Keratinocyte (primary cell): ENCODE measurements at regions not wholly inside any gene's neighbourhood (a gene's known extent, or its start where the extent isn't known, plus 50 kb on each side); places are given as distances from the start of the nearest gene placed in this dataset.

Source experiments
- EZH2 ChIP-seq: IDR thresholded peaks from one replicate; pipeline ENCODE4 v1.6.1; 2012; ENCODE audit warnings: inconsistent platforms, mild to moderate bottlenecking, low read length, moderate library complexity
- TF ChIP-seq, protein P1 (sequence below), 3 experiments: IDR thresholded peaks in 1 of 3; conservative IDR thresholded peaks in 1 of 3; optimal IDR thresholded peaks in 1 of 3; 2 replicates in 2 of 3; 3 replicates in 1 of 3; pipeline versions ENCODE3 to v1.5.1; 2011; ENCODE audit warnings: low read length in 3 of 3, mild to moderate bottlenecking in 3 of 3, moderate library complexity in 2 of 3, control low read depth in 1 of 3, inconsistent platforms in 1 of 3; ENCODE audit not compliant: insufficient read depth in 2 of 3; ENCODE audit errors: extremely low read depth in 1 of 3

DNA sequence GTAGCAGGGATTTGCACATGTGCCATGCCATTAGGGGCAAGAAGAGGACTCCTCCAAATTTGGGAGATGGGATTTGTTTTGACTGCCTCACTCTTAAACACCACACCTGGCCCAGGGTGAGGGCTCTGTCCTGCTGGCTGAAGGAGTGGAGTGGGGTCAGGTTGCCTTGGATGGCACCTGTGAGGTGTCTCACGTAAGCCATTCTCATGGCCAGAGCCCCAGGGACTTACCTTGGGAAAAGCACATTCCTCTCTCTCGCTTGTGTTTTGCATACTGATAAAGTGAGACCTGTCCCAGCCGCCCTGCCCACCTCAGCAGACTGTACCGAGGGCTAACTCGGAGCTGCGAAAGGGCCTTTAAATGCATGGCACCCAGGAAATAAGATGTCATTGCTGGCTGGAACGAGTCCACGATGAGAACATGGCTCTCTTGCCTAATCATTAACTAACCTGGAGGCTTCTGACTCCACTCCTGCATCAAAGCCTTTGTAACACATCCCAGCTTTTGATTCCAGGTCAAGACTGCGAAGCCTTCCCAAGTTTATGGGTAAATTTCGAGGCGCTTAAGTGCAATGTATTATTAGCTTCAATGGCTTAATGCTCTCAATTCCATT lies 184.0 kb upstream of the RNF32 start:
- TF ChIP-seq, protein P1, sequence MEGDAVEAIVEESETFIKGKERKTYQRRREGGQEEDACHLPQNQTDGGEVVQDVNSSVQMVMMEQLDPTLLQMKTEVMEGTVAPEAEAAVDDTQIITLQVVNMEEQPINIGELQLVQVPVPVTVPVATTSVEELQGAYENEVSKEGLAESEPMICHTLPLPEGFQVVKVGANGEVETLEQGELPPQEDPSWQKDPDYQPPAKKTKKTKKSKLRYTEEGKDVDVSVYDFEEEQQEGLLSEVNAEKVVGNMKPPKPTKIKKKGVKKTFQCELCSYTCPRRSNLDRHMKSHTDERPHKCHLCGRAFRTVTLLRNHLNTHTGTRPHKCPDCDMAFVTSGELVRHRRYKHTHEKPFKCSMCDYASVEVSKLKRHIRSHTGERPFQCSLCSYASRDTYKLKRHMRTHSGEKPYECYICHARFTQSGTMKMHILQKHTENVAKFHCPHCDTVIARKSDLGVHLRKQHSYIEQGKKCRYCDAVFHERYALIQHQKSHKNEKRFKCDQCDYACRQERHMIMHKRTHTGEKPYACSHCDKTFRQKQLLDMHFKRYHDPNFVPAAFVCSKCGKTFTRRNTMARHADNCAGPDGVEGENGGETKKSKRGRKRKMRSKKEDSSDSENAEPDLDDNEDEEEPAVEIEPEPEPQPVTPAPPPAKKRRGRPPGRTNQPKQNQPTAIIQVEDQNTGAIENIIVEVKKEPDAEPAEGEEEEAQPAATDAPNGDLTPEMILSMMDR (optimal IDR thresholded peaks at IDR 0.05 in 1 of 3, IDR thresholded peaks at IDR 0.05 in 1 of 3, conservative IDR thresholded peaks at IDR 0.05 in 1 of 3; ENCODE audit: extremely low read depth in 1 of 3, insufficient read depth in 2 of 3, low read length in 3 of 3), result no peak
- no peak for TF ChIP-seq EZH2
